Astrocyte (in vitro differentiated cells and primary cell): ENCODE measurements at regions not wholly inside any gene's neighbourhood (a gene's known extent, or its start where the extent isn't known, plus 50 kb on each side); places are given as distances from the start of the nearest gene placed in this dataset.
"Not testable (repeated sequence)": the region's sequence is repeated elsewhere in the genome, so short reads cannot be mapped to it uniquely, and the experiment has no call there.

ENCODE experiments used
- DNase-seq: peaks from one replicate; pipeline ENCODE4 v3.0.0-alpha.2; 2010; ENCODE audit warnings: low read depth
- FAIRE-seq: peaks from 2 replicates; lab custom pipeline; 2011; peaks lifted over from hg19 to GRCh38; lab: Jason Lieb, UNC
- H2AFZ ChIP-seq: 2 replicates; pipeline ENCODE4 v1.6.0; 2012; ENCODE audit warnings: low read depth, low read length, inconsistent platforms
- H3K27ac ChIP-seq: 2 replicates; pipeline ENCODE4 v1.5.1; 2011; ENCODE audit warnings: low read depth, low read length, inconsistent platforms
- H3K27me3 ChIP-seq: 2 replicates; pipeline ENCODE4 v1.6.0; 2011; ENCODE audit warnings: low read length, inconsistent platforms; ENCODE audit not compliant: insufficient read depth
- H3K36me3 ChIP-seq: 2 replicates; pipeline ENCODE4 v1.5.1; 2011; ENCODE audit warnings: low read length, inconsistent platforms; ENCODE audit not compliant: insufficient read depth
- H3K4me1 ChIP-seq: 2 replicates; pipeline ENCODE4 v1.5.1; 2011; ENCODE audit warnings: low read length, inconsistent platforms; ENCODE audit not compliant: insufficient read depth
- H3K4me2 ChIP-seq: 2 replicates; pipeline ENCODE4 v1.6.0; 2012; ENCODE audit warnings: low read length, inconsistent platforms
- H3K4me3 ChIP-seq: 2 replicates; pipeline ENCODE4 v1.5.1; 2011; ENCODE audit warnings: low read depth, mild to moderate bottlenecking, low read length, inconsistent platforms; ENCODE audit not compliant: insufficient read depth
- H3K79me2 ChIP-seq: 2 replicates; pipeline ENCODE4 v1.6.0; 2012; ENCODE audit warnings: mild to moderate bottlenecking, low read length, inconsistent platforms; ENCODE audit not compliant: insufficient read depth
- H3K9ac ChIP-seq: 2 replicates; pipeline ENCODE4 v1.6.0; 2012; ENCODE audit warnings: mild to moderate bottlenecking, low read length, inconsistent platforms
- H3K9me3 ChIP-seq: 2 replicates; pipeline ENCODE4 v1.5.1; 2012; ENCODE audit warnings: low read depth, mild to moderate bottlenecking, low read length, inconsistent platforms; ENCODE audit not compliant: insufficient read depth
- H4K20me1 ChIP-seq: 2 replicates; pipeline ENCODE4 v1.6.0; 2012; ENCODE audit warnings: low read length, inconsistent platforms; ENCODE audit not compliant: insufficient read depth
- H3K27ac Mint-ChIP-seq: one replicate; pipeline ENCODE4 v1.8.0; 2021; ENCODE audit warnings: mild to moderate bottlenecking, mixed read lengths; ENCODE audit not compliant: unreplicated experiment
- H3K27me3 Mint-ChIP-seq: one replicate; pipeline ENCODE4 v1.8.0; 2021; ENCODE audit warnings: low read depth, mixed read lengths; ENCODE audit not compliant: unreplicated experiment
- H3K36me3 Mint-ChIP-seq: one replicate; pipeline ENCODE4 v1.8.0; 2021; ENCODE audit warnings: low read depth, mixed read lengths; ENCODE audit not compliant: unreplicated experiment
- H3K4me1 Mint-ChIP-seq: one replicate; pipeline ENCODE4 v1.8.0; 2021; ENCODE audit warnings: low read depth, mixed read lengths; ENCODE audit not compliant: unreplicated experiment
- H3K4me3 Mint-ChIP-seq: one replicate; pipeline ENCODE4 v1.8.0; 2021; ENCODE audit warnings: mild to moderate bottlenecking, moderate library complexity, mixed read lengths; ENCODE audit not compliant: unreplicated experiment
- H3K9me3 Mint-ChIP-seq: one replicate; pipeline ENCODE4 v1.8.0; 2021; ENCODE audit warnings: mild to moderate bottlenecking, mixed read lengths; ENCODE audit not compliant: unreplicated experiment
- EZH2 ChIP-seq: IDR thresholded peaks from 2 replicates; pipeline ENCODE4 v1.6.1; 2012; ENCODE audit warnings: mild to moderate bottlenecking, low read length, inconsistent platforms; ENCODE audit not compliant: insufficient read depth
- TF ChIP-seq, protein P1 (sequence below): IDR thresholded peaks from 2 replicates; pipeline ENCODE4 v1.5.1; 2011; ENCODE audit warnings: low read depth, mild to moderate bottlenecking, inconsistent platforms, low read length, moderate library complexity; ENCODE audit not compliant: insufficient read depth

DNA sequence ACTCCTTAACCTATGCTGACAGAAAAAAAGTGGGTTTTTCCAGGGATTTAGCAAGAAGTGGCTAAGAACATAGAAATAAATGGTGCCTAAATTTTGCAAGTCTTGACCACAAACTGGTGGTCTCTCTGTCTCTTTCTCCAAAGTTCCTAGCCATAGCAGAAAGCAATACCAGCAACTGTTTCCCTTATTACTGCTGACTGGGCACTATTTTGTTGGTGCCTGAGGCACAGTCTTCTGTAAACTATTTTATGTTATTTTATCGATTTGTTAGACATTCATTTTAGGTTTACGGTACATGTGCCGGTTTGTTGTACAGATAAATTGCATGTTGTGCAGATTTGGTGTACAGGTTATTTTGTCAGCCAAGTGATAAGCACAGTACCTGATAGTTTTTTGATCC is 234.6 kb upstream of the TECRL start:
- no peak overlapping the region for H2AFZ ChIP-seq
- DNase-seq (no peak), FAIRE-seq (no peak)
- no peak overlapping the region for H3K4me2 ChIP-seq
- H3K27ac ChIP-seq = no peak overlapping the region
- H3K36me3 Mint-ChIP-seq = no peaks in the 10 kb centered on the region
- no peaks in the 10 kb centered on the region for H3K4me1 ChIP-seq
- H3K9me3 Mint-ChIP-seq = no peaks in the 10 kb centered on the region
- no peaks in the 10 kb centered on the region for H4K20me1 ChIP-seq
- no peaks in the 10 kb centered on the region for H3K27me3 ChIP-seq
- no peaks in the 10 kb centered on the region for H3K36me3 ChIP-seq
- H3K9ac ChIP-seq = no peak overlapping the region
- no peak overlapping the region for H3K4me3 ChIP-seq
- TF ChIP-seq, protein P1, sequence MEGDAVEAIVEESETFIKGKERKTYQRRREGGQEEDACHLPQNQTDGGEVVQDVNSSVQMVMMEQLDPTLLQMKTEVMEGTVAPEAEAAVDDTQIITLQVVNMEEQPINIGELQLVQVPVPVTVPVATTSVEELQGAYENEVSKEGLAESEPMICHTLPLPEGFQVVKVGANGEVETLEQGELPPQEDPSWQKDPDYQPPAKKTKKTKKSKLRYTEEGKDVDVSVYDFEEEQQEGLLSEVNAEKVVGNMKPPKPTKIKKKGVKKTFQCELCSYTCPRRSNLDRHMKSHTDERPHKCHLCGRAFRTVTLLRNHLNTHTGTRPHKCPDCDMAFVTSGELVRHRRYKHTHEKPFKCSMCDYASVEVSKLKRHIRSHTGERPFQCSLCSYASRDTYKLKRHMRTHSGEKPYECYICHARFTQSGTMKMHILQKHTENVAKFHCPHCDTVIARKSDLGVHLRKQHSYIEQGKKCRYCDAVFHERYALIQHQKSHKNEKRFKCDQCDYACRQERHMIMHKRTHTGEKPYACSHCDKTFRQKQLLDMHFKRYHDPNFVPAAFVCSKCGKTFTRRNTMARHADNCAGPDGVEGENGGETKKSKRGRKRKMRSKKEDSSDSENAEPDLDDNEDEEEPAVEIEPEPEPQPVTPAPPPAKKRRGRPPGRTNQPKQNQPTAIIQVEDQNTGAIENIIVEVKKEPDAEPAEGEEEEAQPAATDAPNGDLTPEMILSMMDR = no peak
- TF ChIP-seq EZH2 = no peak
- no peak overlapping the region for H3K4me3 Mint-ChIP-seq
- no peaks in the 10 kb centered on the region for H3K4me1 Mint-ChIP-seq
- H3K27me3 Mint-ChIP-seq = no peaks in the 10 kb centered on the region
- no peaks in the 10 kb centered on the region for H3K79me2 ChIP-seq
- no peaks in the 10 kb centered on the region for H3K9me3 ChIP-seq
- H3K27ac Mint-ChIP-seq = no peak overlapping the region

DNA sequence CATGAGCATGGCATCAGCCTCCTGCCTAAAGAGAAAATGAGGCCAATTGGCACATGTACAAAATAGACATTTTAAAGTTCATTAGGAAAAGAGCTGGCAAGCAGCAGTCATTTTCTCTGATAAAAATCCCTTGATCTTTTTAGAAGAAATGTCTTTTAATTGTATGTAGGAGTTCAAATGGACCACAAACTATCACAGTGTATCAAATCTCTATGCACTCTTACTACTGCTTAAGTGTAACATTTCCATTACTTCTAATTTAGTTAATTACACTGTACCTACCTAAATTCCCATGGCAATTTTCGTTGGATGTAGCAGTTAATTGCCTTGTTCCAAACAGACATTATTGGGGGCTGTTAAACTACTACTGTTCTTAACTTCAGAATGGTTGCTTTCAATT is 233.7 kb upstream of the TECRL start:
- H3K4me1 Mint-ChIP-seq = no peaks in the 10 kb centered on the region
- Histone ChIP-seq H3K4me3 (no peak overlapping the region), H2AFZ (no peak overlapping the region), H3K27ac (no peak overlapping the region), H3K9ac (no peak overlapping the region), H3K27me3 (no peaks in the 10 kb centered on the region), H4K20me1 (no peaks in the 10 kb centered on the region), H3K36me3 (no peaks in the 10 kb centered on the region), H3K79me2 (no peaks in the 10 kb centered on the region), H3K4me1 (no peaks in the 10 kb centered on the region), H3K4me2 (no peak overlapping the region), H3K9me3 (no peaks in the 10 kb centered on the region)
- H3K9me3 Mint-ChIP-seq = no peaks in the 10 kb centered on the region
- H3K27me3 Mint-ChIP-seq = no peaks in the 10 kb centered on the region
- TF ChIP-seq, protein P1 = no peak
- TF ChIP-seq EZH2 = no peak
- H3K27ac Mint-ChIP-seq = no peak overlapping the region
- H3K4me3 Mint-ChIP-seq = no peak overlapping the region
- FAIRE-seq (no peak), DNase-seq (no peak)
- H3K36me3 Mint-ChIP-seq = no peaks in the 10 kb centered on the region

DNA sequence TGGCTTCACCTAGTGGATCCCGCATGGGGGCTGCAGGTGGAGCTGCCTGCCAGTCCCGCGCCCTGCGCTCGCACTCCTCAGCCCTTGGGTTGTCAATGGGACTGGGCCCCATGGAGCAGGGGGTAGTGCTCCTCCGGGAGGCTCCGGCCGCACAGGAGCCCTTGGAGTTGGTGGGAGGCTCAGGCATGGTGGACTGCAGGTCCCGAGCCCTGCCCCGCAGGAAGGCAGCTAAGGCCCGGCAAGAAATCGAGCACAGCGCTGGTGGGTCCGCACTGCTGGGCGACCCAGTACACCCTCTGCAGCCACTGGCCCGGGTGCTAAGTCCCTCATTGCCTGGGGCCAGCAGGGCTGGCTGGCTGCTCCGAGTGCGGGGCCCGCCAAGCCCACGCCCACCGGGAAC is 231.2 kb upstream of the TECRL start:
- not testable (repeated sequence) for DNase-seq, FAIRE-seq

More for the DNA sequence above, 231.2 kb upstream of the TECRL start:
- H3K27ac Mint-ChIP-seq, H3K9me3 Mint-ChIP-seq, H3K4me3 ChIP-seq, H3K4me2 ChIP-seq, H3K4me1 Mint-ChIP-seq, H3K27me3 ChIP-seq, H4K20me1 ChIP-seq, H3K9me3 ChIP-seq, H3K27me3 Mint-ChIP-seq, H3K36me3 ChIP-seq, H3K4me3 Mint-ChIP-seq, H3K36me3 Mint-ChIP-seq, H3K79me2 ChIP-seq, H2AFZ ChIP-seq, H3K9ac ChIP-seq, H3K27ac ChIP-seq, H3K4me1 ChIP-seq: not testable (repeated sequence)
